SK-N-SH (cell line): ENCODE measurements at regions not wholly inside any gene's neighbourhood (a gene's known extent, or its start where the extent isn't known, plus 50 kb on each side); places are given as distances from the start of the nearest gene placed in this dataset.

Experiments used
- CTCF ChIA-PET: fragments of 300-600, 350-600 bp; formaldehyde crosslinking; extraction: SDS; loops from one replicate; lab custom pipeline; 2021; lab: Yijun Ruan, JAX
- POLR2A ChIA-PET: fragments of 350-600 bp; sonication (Branson Sonifier 250); formaldehyde crosslinking; extraction: SDS; loops from one replicate; lab custom pipeline; 2020; ENCODE audit warnings: antibody characterized with exemption, inconsistent platforms; lab: Yijun Ruan, JAX
- DNase-seq: peaks from one replicate; pipeline ENCODE4 v3.0.0; 2012
- H2AFZ ChIP-seq: fragments of 200-600 bp; sonication (generic); 2 replicates; pipeline ENCODE4 v1.8.1; 2016; ENCODE audit warnings: antibody characterized with exemption, mild to moderate bottlenecking, low read depth
- H3F3A ChIP-seq: fragments of 200-600 bp; sonication (generic); replicated peaks from 2 replicates; pipeline ENCODE3; 2016; ENCODE audit warnings: antibody characterized with exemption, mild to moderate bottlenecking; ENCODE audit not compliant: insufficient read depth
- H3K27ac ChIP-seq, 2 experiments: fragments of 200-500 bp in 1 of 2; fragments of 200-600 bp in 1 of 2; sonication (Bioruptor generic) in 1 of 2; sonication (generic), shearing (Covaris generic) in 1 of 2; 2 replicates each; pipeline versions ENCODE4 v1.5.1 to v1.6.1; 2014 to 2016; ENCODE audit warnings: low read depth in 2 of 2, inconsistent platforms in 1 of 2, low read length in 1 of 2, mild to moderate bottlenecking in 1 of 2, mixed read lengths in 1 of 2
- H3K27me3 ChIP-seq: fragments of 200-600 bp; sonication (generic), shearing (Covaris generic); 2 replicates; pipeline ENCODE4 v1.6.1; 2016; ENCODE audit warnings: mixed run types; ENCODE audit not compliant: insufficient read depth
- H3K36me3 ChIP-seq, 2 experiments: fragments of 200-500 bp in 1 of 2; fragments of 200-600 bp in 1 of 2; sonication (Bioruptor generic) in 1 of 2; sonication (generic) in 1 of 2; replicated peaks in 1 of 2; 2 replicates each; pipeline versions ENCODE3 to v1.5.1; 2014 to 2016; ENCODE audit warnings: low read length in 1 of 2, mild to moderate bottlenecking in 1 of 2; ENCODE audit not compliant: insufficient read depth in 2 of 2, control insufficient read depth in 1 of 2
- H3K4me1 ChIP-seq, 2 experiments: fragments of 200-500 bp in 1 of 2; fragments of 200-600 bp in 1 of 2; sonication (Bioruptor generic) in 1 of 2; sonication (generic), shearing (Covaris generic) in 1 of 2; 2 replicates each; pipeline versions ENCODE4 v1.5.1 to v1.6.1; 2014 to 2016; ENCODE audit warnings: low read depth in 1 of 2, low read length in 1 of 2, mixed run types in 1 of 2; ENCODE audit not compliant: insufficient read depth in 2 of 2, control insufficient read depth in 1 of 2
- H3K4me2 ChIP-seq: fragments of 200-600 bp; sonication (generic), shearing (Covaris generic); 2 replicates; pipeline ENCODE4 v1.6.1; 2017; ENCODE audit warnings: mixed run types
- H3K4me3 ChIP-seq, 2 experiments: fragments of 200-500 bp in 1 of 2; fragments of 200-600 bp in 1 of 2; sonication (Bioruptor generic) in 1 of 2; sonication (generic), shearing (Covaris generic) in 1 of 2; 2 replicates each; pipeline versions ENCODE4 v1.5.1 to v1.8.1; 2014 to 2016; ENCODE audit warnings: low read depth in 2 of 2, inconsistent platforms in 1 of 2, low read length in 1 of 2, mild to moderate bottlenecking in 1 of 2, mixed read lengths in 1 of 2, moderate library complexity in 1 of 2
- H3K79me2 ChIP-seq: fragments of 200-600 bp; sonication (generic); 2 replicates; pipeline ENCODE4 v1.8.1; 2017; ENCODE audit warnings: mild to moderate bottlenecking; ENCODE audit not compliant: insufficient read depth
- H3K9ac ChIP-seq: fragments of 200-600 bp; sonication (generic); 2 replicates; pipeline ENCODE4 v1.6.1; 2017; ENCODE audit warnings: mixed run types
- H3K9me2 ChIP-seq: fragments of 200-600 bp; sonication (generic); 2 replicates; pipeline ENCODE4 v1.6.1; 2017; ENCODE audit warnings: mixed run types
- H3K9me3 ChIP-seq: fragments of 200-600 bp; sonication (generic); 2 replicates; pipeline ENCODE4 v1.6.1; 2017; ENCODE audit warnings: mixed run types, mild to moderate bottlenecking, moderate library complexity
- H4K20me1 ChIP-seq: fragments of 200-600 bp; sonication (generic); 2 replicates; pipeline ENCODE4 v1.6.1; 2017; ENCODE audit warnings: mild to moderate bottlenecking, mixed run types; ENCODE audit not compliant: insufficient read depth
- CHD2 ChIP-seq: fragments of 150-350 bp; IDR thresholded peaks from 2 replicates; pipeline ENCODE4 v1.6.1; 2018; ENCODE audit warnings: low read length; ENCODE audit not compliant: partially characterized antibody
- ELF1 ChIP-seq: IDR thresholded peaks from 2 replicates; pipeline ENCODE4 v1.4.0; 2012
- FOXJ3 ChIP-seq: sonication (generic); formaldehyde crosslinking; IDR thresholded peaks from 2 replicates; pipeline ENCODE4 v1.5.1; 2020; ENCODE audit warnings: mild to moderate bottlenecking, missing genetic modification reagents
- FOXM1 ChIP-seq: IDR thresholded peaks from 2 replicates; pipeline ENCODE4 v1.4.0; 2012; ENCODE audit warnings: low read depth, mild to moderate bottlenecking
- JUND ChIP-seq: IDR thresholded peaks from 2 replicates; pipeline ENCODE4 v1.4.0; 2012
- MEF2A ChIP-seq: IDR thresholded peaks from 2 replicates; pipeline ENCODE4 v1.4.0; 2012; ENCODE audit warnings: low read depth, borderline replicate concordance
- MXI1 ChIP-seq: IDR thresholded peaks from 2 replicates; pipeline ENCODE4 v1.6.1; 2012; ENCODE audit warnings: mild to moderate bottlenecking, low read depth, low read length, improper control_type of control experiment
- NFIC ChIP-seq: IDR thresholded peaks from 2 replicates; pipeline ENCODE4 v1.4.0; 2012; ENCODE audit warnings: borderline replicate concordance
- POLR2AphosphoS5 ChIP-seq: IDR thresholded peaks from 2 replicates; pipeline ENCODE4 v1.6.1; 2012; ENCODE audit warnings: low read depth, low read length
- RAD21 ChIP-seq: IDR thresholded peaks from 2 replicates; pipeline ENCODE4 v1.6.1; 2012; ENCODE audit warnings: mild to moderate bottlenecking, low read length
- RFX5 ChIP-seq: IDR thresholded peaks from 2 replicates; pipeline ENCODE4 v1.6.1; 2012; ENCODE audit warnings: mild to moderate bottlenecking, improper control_type of control experiment, low read length
- RXRA ChIP-seq: IDR thresholded peaks from 2 replicates; pipeline ENCODE4 v1.4.0; 2012; ENCODE audit warnings: low read depth, mild to moderate bottlenecking, borderline replicate concordance
- SIN3A ChIP-seq: IDR thresholded peaks from 2 replicates; pipeline ENCODE4 v1.6.1; 2012; ENCODE audit warnings: low read depth, mild to moderate bottlenecking, low read length, moderate library complexity, borderline replicate concordance
- SMC3 ChIP-seq: IDR thresholded peaks from 2 replicates; pipeline ENCODE4 v1.6.1; 2012; ENCODE audit warnings: low read depth, low read length, improper control_type of control experiment
- TCF12 ChIP-seq: IDR thresholded peaks from 2 replicates; pipeline ENCODE4 v1.4.0; 2012
- TEAD4 ChIP-seq: IDR thresholded peaks from 2 replicates; pipeline ENCODE4 v1.4.0; 2012; ENCODE audit warnings: mild to moderate bottlenecking, borderline replicate concordance; ENCODE audit not compliant: insufficient read depth
- WGBS: methylation state at CpG from one replicate; pipeline ENCODE4 v1.1.6; 2017; ENCODE audit warnings: low lambda C conversion rate; 5-methylcytosine and 5-hydroxymethylcytosine counted together
- TF ChIP-seq, protein P1 (sequence below): fragments of 200-600 bp; sonication (generic); IDR thresholded peaks from 2 replicates; pipeline ENCODE4 v1.6.1; 2017; ENCODE audit warnings: antibody characterized with exemption, mild to moderate bottlenecking, moderate library complexity
- TF ChIP-seq, protein P2 (sequence below): IDR thresholded peaks from 2 replicates; pipeline ENCODE4 v1.4.0; 2012; ENCODE audit warnings: low read depth, borderline replicate concordance

DNA sequence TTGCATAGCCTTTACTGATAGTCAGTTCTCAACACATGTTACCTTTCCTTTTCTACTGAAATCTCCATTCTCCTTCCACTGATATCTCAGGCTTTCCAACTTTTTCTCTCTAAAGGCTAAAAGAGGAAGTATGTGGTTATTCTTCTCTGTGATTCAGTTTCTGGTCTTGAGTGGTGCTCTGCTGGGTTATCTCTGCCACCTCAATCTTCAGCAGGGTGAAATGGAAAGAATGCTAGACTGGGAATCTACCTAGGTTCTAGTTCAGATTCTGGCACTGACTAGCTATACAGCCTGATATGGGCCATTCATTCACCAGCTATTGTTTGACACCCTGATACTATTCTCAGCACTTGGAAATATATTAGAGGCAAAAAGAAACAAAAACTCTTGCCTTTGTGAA is 124.9 kb upstream of the GRIA1 start:
- H3K27ac ChIP-seq: no peak overlapping the region
- CTCF ChIA-PET: no interaction called here
- no peak overlapping the region for H3K4me2 ChIP-seq
- H3K79me2 ChIP-seq: no peaks in the 10 kb centered on the region
- H3K9me2 ChIP-seq: no peaks in the 10 kb centered on the region
- POLR2A ChIA-PET: no interaction called here
- no peaks in the 10 kb centered on the region for H4K20me1 ChIP-seq
- no peak overlapping the region for H3K4me3 ChIP-seq
- no peaks in the 10 kb centered on the region for H3K4me1 ChIP-seq
- H3K36me3 ChIP-seq: no peaks in the 10 kb centered on the region
- H3K9me3 ChIP-seq: no peaks in the 10 kb centered on the region
- H2AFZ ChIP-seq: no peak overlapping the region
- TF ChIP-seq, protein P1, sequence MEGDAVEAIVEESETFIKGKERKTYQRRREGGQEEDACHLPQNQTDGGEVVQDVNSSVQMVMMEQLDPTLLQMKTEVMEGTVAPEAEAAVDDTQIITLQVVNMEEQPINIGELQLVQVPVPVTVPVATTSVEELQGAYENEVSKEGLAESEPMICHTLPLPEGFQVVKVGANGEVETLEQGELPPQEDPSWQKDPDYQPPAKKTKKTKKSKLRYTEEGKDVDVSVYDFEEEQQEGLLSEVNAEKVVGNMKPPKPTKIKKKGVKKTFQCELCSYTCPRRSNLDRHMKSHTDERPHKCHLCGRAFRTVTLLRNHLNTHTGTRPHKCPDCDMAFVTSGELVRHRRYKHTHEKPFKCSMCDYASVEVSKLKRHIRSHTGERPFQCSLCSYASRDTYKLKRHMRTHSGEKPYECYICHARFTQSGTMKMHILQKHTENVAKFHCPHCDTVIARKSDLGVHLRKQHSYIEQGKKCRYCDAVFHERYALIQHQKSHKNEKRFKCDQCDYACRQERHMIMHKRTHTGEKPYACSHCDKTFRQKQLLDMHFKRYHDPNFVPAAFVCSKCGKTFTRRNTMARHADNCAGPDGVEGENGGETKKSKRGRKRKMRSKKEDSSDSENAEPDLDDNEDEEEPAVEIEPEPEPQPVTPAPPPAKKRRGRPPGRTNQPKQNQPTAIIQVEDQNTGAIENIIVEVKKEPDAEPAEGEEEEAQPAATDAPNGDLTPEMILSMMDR: no peak
- TF ChIP-seq SIN3A (no peak), JUND (no peak), NFIC (no peak), MEF2A (no peak), FOXJ3 (CRISPR knock-in tag) (no peak), CHD2 (no peak), RFX5 (no peak), SMC3 (no peak), RAD21 (no peak), FOXM1 (no peak), TCF12 (no peak), TEAD4 (no peak)
- no peak overlapping the region for H3K9ac ChIP-seq
- no peaks in the 10 kb centered on the region for H3F3A ChIP-seq
- no peaks in the 10 kb centered on the region for H3K27me3 ChIP-seq
- no peak for DNase-seq

DNA sequence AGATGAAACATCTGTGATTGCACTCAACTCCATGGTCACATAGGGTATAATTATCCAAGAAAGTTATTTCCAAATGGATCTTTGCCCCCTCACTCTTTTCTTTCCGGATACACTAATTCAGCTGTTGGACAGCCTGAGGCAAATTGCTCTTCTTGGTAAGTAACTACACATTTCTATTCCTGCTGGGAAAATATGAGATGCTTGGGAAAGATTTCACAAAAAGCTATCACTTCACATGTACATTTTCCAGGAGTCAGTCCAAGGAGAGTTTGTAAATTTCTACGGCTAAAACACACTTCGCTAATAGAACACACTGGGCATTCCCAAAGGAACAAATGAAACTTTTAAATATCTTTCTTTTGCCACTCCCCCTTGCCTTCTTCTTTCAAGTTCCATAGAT is 123.0 kb upstream of the GRIA1 start:
- no peaks in the 10 kb centered on the region for H3K27me3 ChIP-seq
- no peaks in the 10 kb centered on the region for H3K36me3 ChIP-seq
- H3K79me2 ChIP-seq: no peaks in the 10 kb centered on the region
- H3K9ac ChIP-seq: no peak overlapping the region
- no peaks in the 10 kb centered on the region for H4K20me1 ChIP-seq
- H3F3A ChIP-seq: no peaks in the 10 kb centered on the region
- H3K4me3 ChIP-seq: no peak overlapping the region
- H3K4me1 ChIP-seq: no peaks in the 10 kb centered on the region
- H3K27ac ChIP-seq: no peak overlapping the region
- no peaks in the 10 kb centered on the region for H3K9me2 ChIP-seq
- no peak overlapping the region for H3K4me2 ChIP-seq
- H2AFZ ChIP-seq: no peak overlapping the region
- 41% methylated on average over 3 of the region's 3 CpGs for WGBS
- ChIA-PET POLR2A (no interaction called here), CTCF (no interaction called here)
- DNase-seq: no peak
- H3K9me3 ChIP-seq: no peaks in the 10 kb centered on the region
- TF ChIP-seq RXRA: no peak
- no peak for TF ChIP-seq RFX5
- no peak for TF ChIP-seq MXI1
- TF ChIP-seq, protein P2, sequence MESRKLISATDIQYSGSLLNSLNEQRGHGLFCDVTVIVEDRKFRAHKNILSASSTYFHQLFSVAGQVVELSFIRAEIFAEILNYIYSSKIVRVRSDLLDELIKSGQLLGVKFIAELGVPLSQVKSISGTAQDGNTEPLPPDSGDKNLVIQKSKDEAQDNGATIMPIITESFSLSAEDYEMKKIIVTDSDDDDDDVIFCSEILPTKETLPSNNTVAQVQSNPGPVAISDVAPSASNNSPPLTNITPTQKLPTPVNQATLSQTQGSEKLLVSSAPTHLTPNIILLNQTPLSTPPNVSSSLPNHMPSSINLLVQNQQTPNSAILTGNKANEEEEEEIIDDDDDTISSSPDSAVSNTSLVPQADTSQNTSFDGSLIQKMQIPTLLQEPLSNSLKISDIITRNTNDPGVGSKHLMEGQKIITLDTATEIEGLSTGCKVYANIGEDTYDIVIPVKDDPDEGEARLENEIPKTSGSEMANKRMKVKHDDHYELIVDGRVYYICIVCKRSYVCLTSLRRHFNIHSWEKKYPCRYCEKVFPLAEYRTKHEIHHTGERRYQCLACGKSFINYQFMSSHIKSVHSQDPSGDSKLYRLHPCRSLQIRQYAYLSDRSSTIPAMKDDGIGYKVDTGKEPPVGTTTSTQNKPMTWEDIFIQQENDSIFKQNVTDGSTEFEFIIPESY: no peak
- TF ChIP-seq TCF12: no peak
- TF ChIP-seq POLR2AphosphoS5: no peak
- TF ChIP-seq ELF1: no peak
- TF ChIP-seq MEF2A: no peak
